Gastrocnemius medialis (tissue), 4 donors: ENCODE measurements at regions not wholly inside any gene's neighbourhood (a gene's known extent, or its start where the extent isn't known, plus 50 kb on each side); places are given as distances from the start of the nearest gene placed in this dataset.
"Not testable (repeated sequence)": the region's sequence is repeated elsewhere in the genome, so short reads cannot be mapped to it uniquely, and the experiment has no call there.

Source experiments
- ATAC-seq, 2 donors: fragments of 150-250 bp; one replicate each; pipeline ENCODE4 v1.9.1; 2016
- DNase-seq, 2 donors: peaks; one replicate each; pipeline ENCODE4 v3.0.0-alpha.2; 2019
- H3K27ac ChIP-seq, 4 donors: fragments of 200-600 bp; sonication (generic); 1 replicate in 1 of 4; 2 replicates in 3 of 4; pipeline ENCODE4 v1.5.1; 2016 to 2018; ENCODE audit warnings: mild to moderate bottlenecking in 2 of 4, moderate library complexity in 1 of 4
- H3K27me3 ChIP-seq, 3 donors: fragments of 200-600 bp; sonication (generic) in 2 of 3; 1 replicate in 1 of 3; 2 replicates in 2 of 3; pipeline versions ENCODE4 v1.5.1 to v1.6.0; 2016 to 2019; ENCODE audit warnings: mild to moderate bottlenecking in 1 of 3, moderate library complexity in 1 of 3
- H3K36me3 ChIP-seq, 2 donors: fragments of 200-600 bp; sonication (generic) in 1 of 2; one replicate each; pipeline ENCODE4 v1.5.1; 2017 to 2018
- H3K4me1 ChIP-seq, 2 donors: fragments of 200-600 bp; sonication (generic) in 1 of 2; one replicate each; pipeline ENCODE4 v1.5.1; 2016 to 2017; ENCODE audit warnings: mild to moderate bottlenecking in 2 of 2
- H3K4me3 ChIP-seq, 4 donors: fragments of 200-600 bp; sonication (generic) in 3 of 4; 1 replicate in 1 of 4; 2 replicates in 3 of 4; pipeline ENCODE4 v1.5.1; 2016 to 2019; ENCODE audit warnings: mild to moderate bottlenecking in 2 of 4
- H3K9me3 ChIP-seq, 3 donors: fragments of 200-600 bp; sonication (generic) in 2 of 3; 1 replicate in 1 of 3; 2 replicates in 2 of 3; pipeline ENCODE4 v1.5.1; 2016 to 2019
- CTCF ChIP-seq, 5 experiments: fragments of 450-650 bp in 3 of 5; fragments of 200-600 bp in 2 of 5; sonication (generic) in 2 of 5; IDR thresholded peaks in 4 of 5; conservative IDR thresholded peaks in 1 of 5; 1 replicate in 4 of 5; 2 replicates in 1 of 5; pipeline ENCODE4 v1.5.1; 2016 to 2019; ENCODE audit warnings: antibody characterized with exemption in 5 of 5, mild to moderate bottlenecking in 3 of 5, moderate library complexity in 3 of 5
- POLR2A ChIP-seq, 2 donors: fragments of 450-650 bp; IDR thresholded peaks; one replicate each; pipeline ENCODE4 v1.6.1; 2017; ENCODE audit warnings: antibody characterized with exemption in 2 of 2, mild to moderate bottlenecking in 2 of 2, moderate library complexity in 2 of 2
- in situ Hi-C, 4 donors: fragments of 200-750 bp; cut with MboI; loops; one replicate each; pipeline versions ENCODE4 v1.15.0 to v1.8.0; 2017; ENCODE audit warnings: low sequenced_read_pairs in 4 of 4
- intact Hi-C: fragments of 100-400 bp; cut with DNase I; formaldehyde crosslinking; loops from one replicate; pipeline ENCODE4 v1.15.1; 2023; ENCODE audit warnings: low total_unique reads

DNA sequence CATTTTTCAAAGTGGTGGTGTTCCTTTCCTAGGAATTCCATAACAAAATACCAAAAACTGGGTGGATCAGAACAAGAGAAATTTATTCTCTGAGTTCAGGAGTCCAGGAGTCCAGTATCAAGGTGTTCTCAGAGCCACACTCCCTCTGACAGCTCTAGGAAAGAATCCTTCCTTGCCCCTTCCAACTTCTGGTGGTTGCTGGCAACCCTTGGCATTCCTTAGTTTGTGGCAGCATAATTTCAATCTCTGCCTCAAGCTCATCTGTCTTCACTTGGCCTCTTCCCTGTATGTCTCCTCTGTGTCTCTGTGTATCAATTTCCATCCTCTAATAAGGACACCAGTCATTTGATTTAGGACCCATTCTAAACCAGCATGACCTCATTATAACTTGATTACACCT is 243.7 kb downstream of the MPDZ start:
- no peaks in the 10 kb centered on the region for H3K4me1 ChIP-seq
- no peaks in the 10 kb centered on the region for H3K9me3 ChIP-seq
- H3K27ac ChIP-seq = no peak overlapping the region
- no peaks in the 10 kb centered on the region for H3K27me3 ChIP-seq
- no peak for TF ChIP-seq POLR2A (IDR thresholded peaks at IDR 0.05)
- no peak for TF ChIP-seq CTCF (IDR thresholded peaks at IDR 0.05 in 4 of 5, conservative IDR thresholded peaks at IDR 0.05 in 1 of 5)
- DNase-seq = no peak
- intact Hi-C loops (loop anchor here (2.0 kb wide), 1 partner anchor 53 kb away; no protein-coding TSS in a partner anchor), in situ Hi-C loops (no loop called here)
- no peak overlapping the region for H3K4me3 ChIP-seq
- H3K36me3 ChIP-seq = no peaks in the 10 kb centered on the region
- no peak for ATAC-seq

DNA sequence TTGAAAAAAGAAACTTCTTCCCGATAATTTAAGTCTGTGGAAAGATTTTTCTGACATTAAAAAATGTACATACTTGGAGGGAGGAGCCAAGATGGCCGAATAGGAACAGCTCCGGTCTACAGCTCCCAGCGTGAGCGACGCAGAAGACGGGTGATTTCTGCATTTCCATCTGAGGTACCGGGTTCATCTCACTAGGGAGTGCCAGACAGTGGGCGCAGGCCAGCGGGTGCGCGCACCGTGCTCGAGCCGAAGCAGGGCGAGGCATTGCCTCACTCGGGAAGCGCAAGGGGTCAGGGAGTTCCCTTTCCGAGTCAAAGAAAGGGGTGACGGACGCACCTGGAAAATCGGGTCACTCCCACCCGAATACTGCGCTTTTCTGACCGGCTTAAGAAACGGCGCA is 241.7 kb downstream of the MPDZ start:
- ATAC-seq, H3K27ac ChIP-seq, H3K9me3 ChIP-seq, H3K4me1 ChIP-seq, intact Hi-C loops, H3K4me3 ChIP-seq, H3K36me3 ChIP-seq, H3K27me3 ChIP-seq, in situ Hi-C loops, DNase-seq: not testable (repeated sequence)

- DNase-seq (no peak), ATAC-seq (no peak)
- no peak for TF ChIP-seq POLR2A (IDR thresholded peaks at IDR 0.05)
- TF ChIP-seq CTCF (IDR thresholded peaks at IDR 0.05 in 4 of 5, conservative IDR thresholded peaks at IDR 0.05 in 1 of 5) = no peak
- Histone ChIP-seq H3K4me1 (no peaks in the 10 kb centered on the region), H3K36me3 (no peaks in the 10 kb centered on the region), H3K27me3 (no peaks in the 10 kb centered on the region), H3K4me3 (no peak overlapping the region), H3K27ac (no peak overlapping the region), H3K9me3 (no peaks in the 10 kb centered on the region)
- intact Hi-C loops (no loop called here), in situ Hi-C loops (no loop called here)
These were observed 231.5 kb downstream of the MPDZ start for GRCh38 chr9:13047827-13048587.

DNA sequence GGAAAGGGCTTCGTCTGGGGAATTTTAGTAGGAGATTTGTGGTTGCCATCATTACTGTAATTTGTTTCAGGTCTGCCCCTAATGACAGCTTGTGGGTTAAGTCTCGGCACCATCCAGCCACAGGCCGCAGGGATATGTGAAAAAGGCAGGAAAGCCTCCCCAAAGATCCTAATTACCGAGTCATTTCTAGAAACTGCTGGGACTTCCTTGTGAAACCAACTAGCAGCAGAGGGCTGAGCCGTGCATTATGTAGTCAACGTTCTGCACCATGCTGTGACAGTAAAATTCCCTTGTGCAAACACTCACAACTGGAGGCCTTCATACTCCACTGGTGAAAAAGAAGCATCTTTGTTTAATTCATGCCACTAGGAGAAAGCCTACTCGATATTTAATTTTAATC is 230.3 kb downstream of the MPDZ start:
- H3K9me3 ChIP-seq = no peaks in the 10 kb centered on the region
- no peak overlapping the region for H3K4me3 ChIP-seq
- H3K36me3 ChIP-seq = no peaks in the 10 kb centered on the region
- no peak for TF ChIP-seq POLR2A (IDR thresholded peaks at IDR 0.05)
- TF ChIP-seq CTCF (IDR thresholded peaks at IDR 0.05 in 4 of 5, conservative IDR thresholded peaks at IDR 0.05 in 1 of 5) = no peak
- no peaks in the 10 kb centered on the region for H3K27me3 ChIP-seq
- no peaks in the 10 kb centered on the region for H3K4me1 ChIP-seq
- in situ Hi-C loops = no loop called here
- H3K27ac ChIP-seq = no peak overlapping the region
- ATAC-seq = no peak
- intact Hi-C loops = no loop called here
- no peak for DNase-seq

DNA sequence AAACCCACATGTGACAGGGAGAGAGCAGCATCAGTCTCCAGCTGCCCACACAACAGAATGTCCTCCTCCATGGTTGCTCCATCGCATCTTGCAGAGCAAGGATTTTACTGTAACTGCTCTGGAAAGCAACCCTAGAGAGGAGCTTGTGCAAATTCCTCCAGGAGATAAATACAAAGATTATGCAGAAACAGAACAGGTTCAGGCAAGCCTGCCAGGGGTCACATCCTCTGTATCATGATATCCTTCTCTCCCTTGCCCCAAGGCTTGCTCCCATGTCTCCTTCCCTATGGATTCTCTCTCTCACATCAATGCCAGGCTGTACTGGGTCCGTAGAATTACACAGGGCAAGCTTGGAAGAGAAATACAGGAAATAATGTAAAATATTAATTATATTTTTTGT is 226.0 kb downstream of the MPDZ start:
- H3K27ac ChIP-seq = no peak overlapping the region
- H3K9me3 ChIP-seq = no peaks in the 10 kb centered on the region
- in situ Hi-C loops = no loop called here
- TF ChIP-seq CTCF (IDR thresholded peaks at IDR 0.05 in 4 of 5, conservative IDR thresholded peaks at IDR 0.05 in 1 of 5) = no peak
- TF ChIP-seq POLR2A (IDR thresholded peaks at IDR 0.05) = no peak
- no peak for ATAC-seq
- intact Hi-C loops = no loop called here
- H3K27me3 ChIP-seq = no peaks in the 10 kb centered on the region
- H3K36me3 ChIP-seq = no peaks in the 10 kb centered on the region
- no peak overlapping the region for H3K4me3 ChIP-seq
- H3K4me1 ChIP-seq = no peaks in the 10 kb centered on the region
- no peak for DNase-seq
